Ascending aorta (tissue), 2 donors: ENCODE measurements at regions not wholly inside any gene's neighbourhood (a gene's known extent, or its start where the extent isn't known, plus 50 kb on each side); places are given as distances from the start of the nearest gene placed in this dataset.

Experiments used
- DNase-seq, 2 donors: peaks; one replicate each; pipeline ENCODE4 v3.0.0-alpha.2; 2019; ENCODE audit warnings: low spot score in 2 of 2
- H3K27ac ChIP-seq, 2 donors: fragments of 200-600 bp; sonication (generic); one replicate each; pipeline ENCODE4 v1.5.1; 2016 to 2017; ENCODE audit warnings: mild to moderate bottlenecking in 1 of 2
- H3K27me3 ChIP-seq: fragments of 200-600 bp; sonication (generic); one replicate; pipeline ENCODE4 v1.5.1; 2017
- H3K36me3 ChIP-seq, 2 donors: fragments of 200-600 bp; sonication (generic); one replicate each; pipeline ENCODE4 v1.5.1; 2016
- H3K4me1 ChIP-seq, 2 donors: fragments of 200-600 bp; sonication (generic); one replicate each; pipeline ENCODE4 v1.5.1; 2016 to 2017; ENCODE audit warnings: mild to moderate bottlenecking in 1 of 2
- H3K4me3 ChIP-seq, 2 donors: fragments of 200-600 bp; sonication (generic); one replicate each; pipeline ENCODE4 v1.5.1; 2016 to 2017; ENCODE audit warnings: mild to moderate bottlenecking in 1 of 2
- H3K9me3 ChIP-seq, 2 donors: fragments of 200-600 bp; sonication (generic); one replicate each; pipeline ENCODE4 v1.5.1; 2016
- CTCF ChIP-seq, 3 experiments: fragments of 200-600 bp in 2 of 3; fragments of 450-650 bp in 1 of 3; sonication (generic) in 2 of 3; IDR thresholded peaks; one replicate each; pipeline ENCODE4 v1.5.1; 2016 to 2019; ENCODE audit warnings: antibody characterized with exemption in 3 of 3, mild to moderate bottlenecking in 1 of 3, moderate library complexity in 1 of 3
- intact Hi-C: fragments of 100-400 bp; cut with DNase I; formaldehyde crosslinking; loops from one replicate; pipeline ENCODE4 v1.15.1; 2023

DNA sequence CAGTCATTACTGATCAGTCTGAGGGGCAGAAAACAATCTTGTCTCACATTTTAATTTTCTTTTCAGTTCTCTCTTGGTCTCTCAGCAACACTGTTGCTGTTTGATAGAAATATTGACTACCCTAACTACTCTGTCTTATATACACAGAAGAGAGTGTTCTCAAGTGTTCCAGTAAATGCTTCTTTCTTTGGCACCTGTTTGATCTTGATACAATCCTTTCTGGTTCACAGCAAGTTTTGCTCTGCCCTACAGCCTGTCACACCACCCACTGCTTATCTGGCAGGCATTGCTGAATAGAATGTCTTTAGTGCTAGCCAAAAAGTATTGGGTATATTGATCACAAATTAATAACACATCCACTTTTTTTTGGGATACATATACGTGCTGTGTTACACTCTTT is 75.7 kb upstream of the WLS start:
- Histone ChIP-seq H3K4me1 (no peaks in the 10 kb centered on the region), H3K27me3 (no peaks in the 10 kb centered on the region), H3K9me3 (no peaks in the 10 kb centered on the region), H3K36me3 (no peaks in the 10 kb centered on the region), H3K27ac (no peak overlapping the region), H3K4me3 (no peak overlapping the region)
- no peak for DNase-seq
- intact Hi-C loops, result no loop called here
- TF ChIP-seq CTCF (IDR thresholded peaks at IDR 0.05), result no peak

DNA sequence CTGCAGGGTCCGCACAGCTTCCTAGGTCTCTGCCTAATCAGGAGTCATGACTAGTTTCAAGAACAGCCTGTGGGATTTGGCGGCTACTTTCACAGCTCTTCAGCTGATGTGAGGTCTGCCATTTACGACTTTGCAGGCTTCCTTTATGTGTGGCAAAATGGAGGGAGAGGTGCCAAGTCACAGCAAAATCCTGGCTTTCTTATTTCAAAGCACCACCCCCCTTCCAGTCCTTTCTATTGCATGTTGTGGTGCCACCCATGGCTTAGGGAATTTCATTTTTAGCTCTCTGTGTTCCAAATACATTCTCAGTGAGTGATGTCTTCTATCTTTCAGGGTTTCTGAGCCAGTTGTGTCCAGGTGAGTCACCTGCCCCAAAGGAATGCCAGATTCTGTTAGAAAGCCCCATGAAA is 75.1 kb upstream of the WLS start:
- intact Hi-C loops, result no loop called here
- H3K9me3 ChIP-seq, result no peaks in the 10 kb centered on the region
- H3K27me3 ChIP-seq, result no peaks in the 10 kb centered on the region
- TF ChIP-seq CTCF (IDR thresholded peaks at IDR 0.05), result no peak
- H3K4me1 ChIP-seq, result no peaks in the 10 kb centered on the region
- H3K4me3 ChIP-seq, result no peak overlapping the region
- H3K36me3 ChIP-seq, result no peaks in the 10 kb centered on the region
- no peak for DNase-seq
- H3K27ac ChIP-seq, result no peak overlapping the region

GRCh38 chr1:68301471-68302001 is 69.2 kb upstream of the WLS start:
- Histone ChIP-seq H3K27ac (no peak overlapping the region), H3K27me3 (no peaks in the 10 kb centered on the region), H3K4me3 (no peak overlapping the region), H3K36me3 (no peaks in the 10 kb centered on the region), H3K9me3 (no peaks in the 10 kb centered on the region), H3K4me1 (no peaks in the 10 kb centered on the region)
- no peak for TF ChIP-seq CTCF (IDR thresholded peaks at IDR 0.05)
- intact Hi-C loops, result no loop called here
- DNase-seq, result no peak

GRCh38 chr1:68294367-68295066 is 62.2 kb upstream of the WLS start:
- Histone ChIP-seq H3K4me3 (no peak overlapping the region), H3K36me3 (no peaks in the 10 kb centered on the region), H3K27me3 (no peaks in the 10 kb centered on the region), H3K4me1 (peaks cover 0 to 3% of the 10 kb centered on the region in 2 donors), H3K27ac (no peak overlapping the region), H3K9me3 (no peaks in the 10 kb centered on the region)
- DNase-seq, result no peak
- TF ChIP-seq CTCF (IDR thresholded peaks at IDR 0.05), result no peak
- intact Hi-C loops, result no loop called here

DNA sequence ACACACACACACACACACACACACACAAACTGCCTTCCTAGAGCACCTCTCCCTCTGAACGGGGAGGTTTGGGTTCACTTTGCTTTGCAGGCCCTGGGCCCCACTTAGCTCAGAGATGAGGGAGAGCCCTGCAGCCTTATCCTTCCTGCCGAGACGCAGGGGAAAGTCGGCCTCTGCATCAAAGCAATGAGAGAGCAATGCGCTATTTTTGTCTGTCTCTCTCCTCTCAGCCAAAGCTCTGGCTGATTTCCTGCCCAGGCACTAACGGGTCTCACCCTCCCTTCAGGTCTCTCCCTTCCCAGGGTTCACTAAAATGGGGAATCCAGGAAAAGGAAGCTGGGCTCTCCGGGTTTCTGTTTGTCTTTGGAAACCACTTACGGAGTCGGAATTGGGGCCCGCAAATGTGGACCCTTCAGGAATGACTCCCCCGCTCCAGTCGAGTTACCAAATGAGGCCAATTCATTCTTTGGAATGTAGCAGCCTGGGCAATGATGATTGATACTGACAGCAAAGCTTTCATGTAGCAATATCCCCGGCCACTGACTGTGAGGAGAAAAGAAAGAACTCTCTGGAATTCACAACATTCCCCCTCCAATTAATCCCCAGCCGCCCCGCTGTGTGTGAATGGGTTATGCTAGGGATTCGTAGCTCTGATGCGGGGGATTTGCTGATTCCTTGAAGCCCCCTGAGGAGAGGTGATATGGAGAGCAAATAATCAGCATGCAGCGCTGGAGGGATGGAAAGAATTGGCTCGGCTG is 61.5 kb upstream of the WLS start:
- no peak overlapping the region for H3K27ac ChIP-seq
- no peak for DNase-seq
- H3K4me3 ChIP-seq, result peak overlapping the region in 1 of 2 donors; percentile 25

More for the DNA sequence above, 61.5 kb upstream of the WLS start:
- Histone ChIP-seq H3K27me3 (no peaks in the 10 kb centered on the region), H3K4me1 (peaks cover 0 to 3% of the 10 kb centered on the region in 2 donors), H3K9me3 (no peaks in the 10 kb centered on the region), H3K36me3 (no peaks in the 10 kb centered on the region)
- intact Hi-C loops, result no loop called here
- no peak for TF ChIP-seq CTCF (IDR thresholded peaks at IDR 0.05)
